Progenitor cell of endocrine pancreas (in vitro differentiated cells): ENCODE measurements at regions not wholly inside any gene's neighbourhood (a gene's known extent, or its start where the extent isn't known, plus 50 kb on each side); places are given as distances from the start of the nearest gene placed in this dataset.

ENCODE experiments used
- DNase-seq: peaks from one replicate; pipeline ENCODE4 v3.0.0; 2021; ENCODE audit warnings: low spot score; ENCODE audit not compliant: unreplicated experiment
- H3K27ac Mint-ChIP-seq: 2 replicates; pipeline ENCODE4 v1.8.0; 2021; ENCODE audit warnings: mild to moderate bottlenecking, moderate library complexity, mixed read lengths
- H3K27me3 Mint-ChIP-seq: 2 replicates; pipeline ENCODE4 v1.8.0; 2021; ENCODE audit warnings: mixed read lengths
- H3K36me3 Mint-ChIP-seq: 2 replicates; pipeline ENCODE4 v1.8.0; 2022; ENCODE audit warnings: mixed read lengths; ENCODE audit not compliant: insufficient read depth
- H3K4me1 Mint-ChIP-seq: 2 replicates; pipeline ENCODE4 v1.8.0; 2021; ENCODE audit warnings: low read depth, mixed read lengths
- H3K4me3 Mint-ChIP-seq: 2 replicates; pipeline ENCODE4 v1.8.0; 2021; ENCODE audit warnings: low read depth, mild to moderate bottlenecking, moderate library complexity, mixed read lengths
- H3K9me3 Mint-ChIP-seq: 2 replicates; pipeline ENCODE4 v1.8.0; 2021; ENCODE audit warnings: low read depth, mixed read lengths
- TF ChIP-seq, protein P1 (sequence below): fragments of 200-600 bp; sonication (generic); IDR thresholded peaks from one replicate; pipeline ENCODE4 v1.5.0; 2021; ENCODE audit warnings: antibody characterized with exemption, mild to moderate bottlenecking; ENCODE audit not compliant: unreplicated experiment

- peak; percentile 67 for DNase-seq
- TF ChIP-seq, protein P1, sequence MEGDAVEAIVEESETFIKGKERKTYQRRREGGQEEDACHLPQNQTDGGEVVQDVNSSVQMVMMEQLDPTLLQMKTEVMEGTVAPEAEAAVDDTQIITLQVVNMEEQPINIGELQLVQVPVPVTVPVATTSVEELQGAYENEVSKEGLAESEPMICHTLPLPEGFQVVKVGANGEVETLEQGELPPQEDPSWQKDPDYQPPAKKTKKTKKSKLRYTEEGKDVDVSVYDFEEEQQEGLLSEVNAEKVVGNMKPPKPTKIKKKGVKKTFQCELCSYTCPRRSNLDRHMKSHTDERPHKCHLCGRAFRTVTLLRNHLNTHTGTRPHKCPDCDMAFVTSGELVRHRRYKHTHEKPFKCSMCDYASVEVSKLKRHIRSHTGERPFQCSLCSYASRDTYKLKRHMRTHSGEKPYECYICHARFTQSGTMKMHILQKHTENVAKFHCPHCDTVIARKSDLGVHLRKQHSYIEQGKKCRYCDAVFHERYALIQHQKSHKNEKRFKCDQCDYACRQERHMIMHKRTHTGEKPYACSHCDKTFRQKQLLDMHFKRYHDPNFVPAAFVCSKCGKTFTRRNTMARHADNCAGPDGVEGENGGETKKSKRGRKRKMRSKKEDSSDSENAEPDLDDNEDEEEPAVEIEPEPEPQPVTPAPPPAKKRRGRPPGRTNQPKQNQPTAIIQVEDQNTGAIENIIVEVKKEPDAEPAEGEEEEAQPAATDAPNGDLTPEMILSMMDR, result peak; percentile 98
- Mint-ChIP-seq H3K36me3 (no peaks in the 10 kb centered on the region), H3K27me3 (peaks cover 53% of the 10 kb centered on the region), H3K4me1 (peaks cover 2% of the 10 kb centered on the region), H3K27ac (no peak overlapping the region), H3K4me3 (no peak overlapping the region), H3K9me3 (no peaks in the 10 kb centered on the region)
Measured at GRCh38 chr11:114774599-114775361, 96.5 kb downstream of the NXPE2 start.

- TF ChIP-seq, protein P1, result no peak
- peaks cover 2% of the 10 kb centered on the region for H3K4me1 Mint-ChIP-seq
- DNase-seq, result no peak
- no peak overlapping the region for H3K4me3 Mint-ChIP-seq
- no peak overlapping the region for H3K27ac Mint-ChIP-seq
- H3K36me3 Mint-ChIP-seq, result no peaks in the 10 kb centered on the region
- no peaks in the 10 kb centered on the region for H3K9me3 Mint-ChIP-seq
- H3K27me3 Mint-ChIP-seq, result peaks cover 63% of the 10 kb centered on the region
Measured at GRCh38 chr11:114775875-114776621, 97.7 kb downstream of the NXPE2 start.

GRCh38 chr11:114776956-114777355 is 98.6 kb downstream of the NXPE2 start:
- TF ChIP-seq, protein P1, result no peak
- H3K9me3 Mint-ChIP-seq, result no peaks in the 10 kb centered on the region
- H3K4me1 Mint-ChIP-seq, result peaks cover 2% of the 10 kb centered on the region
- no peak overlapping the region for H3K27ac Mint-ChIP-seq
- no peak overlapping the region for H3K4me3 Mint-ChIP-seq
- peaks cover 63% of the 10 kb centered on the region for H3K27me3 Mint-ChIP-seq
- no peaks in the 10 kb centered on the region for H3K36me3 Mint-ChIP-seq
- DNase-seq, result no peak

GRCh38 chr11:114779189-114779588 is 100.9 kb downstream of the NXPE2 start:
- no peaks in the 10 kb centered on the region for H3K36me3 Mint-ChIP-seq

More at GRCh38 chr11:114779189-114779588, 100.9 kb downstream of the NXPE2 start:
- H3K4me3 Mint-ChIP-seq, result no peak overlapping the region
- H3K9me3 Mint-ChIP-seq, result no peaks in the 10 kb centered on the region
- DNase-seq, result no peak
- peaks cover 9% of the 10 kb centered on the region for H3K4me1 Mint-ChIP-seq
- H3K27ac Mint-ChIP-seq, result no peak overlapping the region
- TF ChIP-seq, protein P1, result no peak
- H3K27me3 Mint-ChIP-seq, result peaks cover 52% of the 10 kb centered on the region
